A549 (cell line): ENCODE measurements at regions not wholly inside any gene's neighbourhood (a gene's known extent, or its start where the extent isn't known, plus 50 kb on each side); places are given as distances from the start of the nearest gene placed in this dataset.

Source experiments
- ATAC-seq, 2 experiments: fragments of 200-7000 bp in 1 of 2; fragments of >200 bp in 1 of 2; cut with Nextera tagmentation in 1 of 2; cut with Tn5 transposase in 1 of 2; 3 replicates each; pipeline versions ENCODE4 v1.8.0 to v1.9.1; 2018 to 2020; ENCODE audit warnings: mild to moderate bottlenecking in 1 of 2, moderate library complexity in 1 of 2
- CTCF ChIA-PET: fragments of 300-600 bp; sonication (Branson Sonifier 250); formaldehyde crosslinking; extraction: SDS; loops from one replicate; lab custom pipeline; 2021; ENCODE audit warnings: antibody characterized with exemption, inconsistent platforms; lab: Yijun Ruan, JAX
- POLR2A ChIA-PET: fragments of 350-600 bp; formaldehyde crosslinking; extraction: SDS; loops from one replicate; lab custom pipeline; 2021; ENCODE audit warnings: antibody characterized with exemption, inconsistent platforms; lab: Yijun Ruan, JAX
- DNase-seq, 2 experiments: peaks; one replicate each; pipeline versions ENCODE4 v3.0.0 to v3.0.0-alpha.2; 2011 to 2016; ENCODE audit warnings: low read depth in 1 of 2, low spot score in 1 of 2
- FAIRE-seq: peaks from 2 replicates; lab custom pipeline; 2011; peaks lifted over from hg19 to GRCh38; lab: Jason Lieb, UNC
- H3K27ac ChIP-seq, 2 experiments: fragments of >200 bp; sonication (Bioruptor Twin); formaldehyde crosslinking; 3 replicates each; pipeline ENCODE4 v1.5.1; 2016 to 2017
- H3K4me1 ChIP-seq: fragments of >200 bp; sonication (Bioruptor Twin); formaldehyde crosslinking; 3 replicates; pipeline ENCODE4 v1.6.1; 2016
- H3K4me2 ChIP-seq: fragments of >200 bp; sonication (Bioruptor Twin); formaldehyde crosslinking; 3 replicates; pipeline ENCODE4 v1.6.1; 2016
- H3K4me3 ChIP-seq: fragments of >200 bp; sonication (Bioruptor Twin); formaldehyde crosslinking; 3 replicates; pipeline ENCODE4 v1.5.1; 2016
- H3K9me3 ChIP-seq: fragments of >200 bp; sonication (Bioruptor Twin); formaldehyde crosslinking; 3 replicates; pipeline ENCODE4 v1.6.1; 2016
- ATOH8 ChIP-seq: fragments of 250-450 bp; sonication (Bioruptor Pico); IDR thresholded peaks from 2 replicates; pipeline ENCODE4 v1.5.0; 2020; ENCODE audit warnings: low read depth, mild to moderate bottlenecking, moderate library complexity
- CBX2 ChIP-seq: fragments of 200-600 bp; sonication (generic); IDR thresholded peaks from 2 replicates; pipeline ENCODE4 v1.6.1; 2016; ENCODE audit warnings: low read depth, mild to moderate bottlenecking, borderline replicate concordance
- CBX8 ChIP-seq: fragments of 200-600 bp; sonication (generic); IDR thresholded peaks from 2 replicates; pipeline ENCODE4 v1.6.1; 2016
- EHF ChIP-seq: fragments of 250-450 bp; sonication (Bioruptor Pico); IDR thresholded peaks from 2 replicates; pipeline ENCODE4 v1.5.0; 2020; ENCODE audit warnings: mild to moderate bottlenecking
- EHMT2 ChIP-seq: fragments of 200-600 bp; sonication (generic); IDR thresholded peaks from 2 replicates; pipeline ENCODE4 v1.6.1; 2016; ENCODE audit warnings: antibody characterized with exemption, low read depth, mild to moderate bottlenecking, moderate library complexity
- ELK1 ChIP-seq: fragments of 150-350 bp; IDR thresholded peaks from 2 replicates; pipeline ENCODE4 v1.6.1; 2014; ENCODE audit warnings: low read depth, mild to moderate bottlenecking, low read length
- ESRRA ChIP-seq: fragments of 150-350 bp; IDR thresholded peaks from 2 replicates; pipeline ENCODE4 v1.6.1; 2014; ENCODE audit warnings: mild to moderate bottlenecking, low read length, borderline replicate concordance
- FOSB ChIP-seq: fragments of 250-450 bp; sonication (Bioruptor Pico); IDR thresholded peaks from 2 replicates; pipeline ENCODE4 v1.5.0; 2020; ENCODE audit warnings: mild to moderate bottlenecking, moderate library complexity
- FOSL2 ChIP-seq, 2 experiments: fragments of 450-650 bp in 1 of 2; fragments of >200 bp in 1 of 2; sonication (Bioruptor Twin) in 1 of 2; formaldehyde crosslinking; IDR thresholded peaks; 2 replicates each; pipeline versions ENCODE4 v1.5.0 to v1.6.1; 2016 to 2020; ENCODE audit warnings: mild to moderate bottlenecking in 1 of 2, moderate library complexity in 1 of 2
- FOXS1 ChIP-seq: fragments of 250-450 bp; sonication (Bioruptor Pico); IDR thresholded peaks from 2 replicates; pipeline ENCODE4 v1.5.0; 2020; ENCODE audit warnings: mild to moderate bottlenecking, moderate library complexity
- HMGXB4 ChIP-seq: fragments of 250-450 bp; sonication (Bioruptor Pico); IDR thresholded peaks from 2 replicates; pipeline ENCODE4 v1.5.0; 2021; ENCODE audit warnings: mild to moderate bottlenecking, moderate library complexity, borderline replicate concordance
- JUN ChIP-seq, 2 experiments: fragments of >200 bp; sonication (Bioruptor Twin); formaldehyde crosslinking; IDR thresholded peaks; 2 replicates in 1 of 2; 3 replicates in 1 of 2; pipeline ENCODE4 v1.6.1; 2016 to 2017
- JUNB ChIP-seq: fragments of >200 bp; sonication (Bioruptor Twin); formaldehyde crosslinking; IDR thresholded peaks from 2 replicates; pipeline ENCODE4 v1.6.1; 2016
- KDM1A ChIP-seq: fragments of 200-600 bp; sonication (generic); IDR thresholded peaks from 2 replicates; pipeline ENCODE4 v1.6.1; 2016; ENCODE audit warnings: low read depth, mild to moderate bottlenecking
- KDM5A ChIP-seq: fragments of 200-600 bp; sonication (generic); IDR thresholded peaks from 2 replicates; pipeline ENCODE4 v1.6.1; 2016; ENCODE audit warnings: antibody characterized with exemption, mild to moderate bottlenecking
- MAZ ChIP-seq: fragments of 150-350 bp; IDR thresholded peaks from 2 replicates; pipeline ENCODE4 v1.6.1; 2014; ENCODE audit warnings: antibody characterized with exemption, low read depth, low read length, borderline replicate concordance
- MYC ChIP-seq: IDR thresholded peaks from 2 replicates; pipeline ENCODE4 v1.6.1; 2012; ENCODE audit warnings: mild to moderate bottlenecking, inconsistent platforms, low read length, improper control_type of control experiment, borderline replicate concordance
- NFE2L2 ChIP-seq: fragments of 150-350 bp; conservative IDR thresholded peaks from 2 replicates; pipeline ENCODE4 v1.6.1; 2014; ENCODE audit warnings: low read length
- RCOR1 ChIP-seq: fragments of 150-350 bp; IDR thresholded peaks from 2 replicates; pipeline ENCODE4 v1.6.1; 2014; ENCODE audit warnings: antibody characterized with exemption, low read length, low read depth
- RFX5 ChIP-seq: fragments of 450-650 bp; IDR thresholded peaks from 2 replicates; pipeline ENCODE4 v1.7.1; 2014; ENCODE audit warnings: antibody characterized with exemption, mild to moderate bottlenecking, moderate library complexity
- SMC3 ChIP-seq: fragments of >200 bp; sonication (Bioruptor Twin); formaldehyde crosslinking; IDR thresholded peaks from 3 replicates; pipeline ENCODE4 v1.6.1; 2018; ENCODE audit warnings: inconsistent platforms
- SREBF2 ChIP-seq: fragments of 450-650 bp; IDR thresholded peaks from 2 replicates; pipeline ENCODE4 v1.6.1; 2014; ENCODE audit warnings: mild to moderate bottlenecking, moderate library complexity
- TP53 ChIP-seq: fragments of 250-450 bp; sonication (Bioruptor Pico); IDR thresholded peaks from 2 replicates; pipeline ENCODE4 v1.5.0; 2021; ENCODE audit warnings: mild to moderate bottlenecking, moderate library complexity
- USF2 ChIP-seq: fragments of 450-650 bp; IDR thresholded peaks from 2 replicates; pipeline ENCODE4 v1.6.1; 2014; ENCODE audit warnings: antibody characterized with exemption
- ZC3H11A ChIP-seq: fragments of 450-650 bp; IDR thresholded peaks from 2 replicates; pipeline ENCODE4 v1.6.1; 2014; ENCODE audit warnings: antibody characterized with exemption, mild to moderate bottlenecking
- WGBS: methylation state at CpG from one replicate; pipeline ENCODE4 v1.1.6; 2017; ENCODE audit errors: missing lambda C conversion rate; 5-methylcytosine and 5-hydroxymethylcytosine counted together

- no peak for FAIRE-seq
- CTCF ChIA-PET = no interaction called here
- WGBS = 49% methylated on average over 7 of the region's 12 CpGs
- no peaks in the 10 kb centered on the region; the same call in 2 of the 3 replicates for H3K9me3 ChIP-seq
- no peak for TF ChIP-seq MYC
- no peak for TF ChIP-seq ZC3H11A
- TF ChIP-seq JUN (IDR thresholded peaks at IDR 0.05) = no peak
- no peak for TF ChIP-seq RCOR1
- TF ChIP-seq RFX5 = no peak
- TF ChIP-seq EHF (CRISPR knock-in tag) = no peak
- no peak for TF ChIP-seq MAZ
- TF ChIP-seq KDM5A = no peak
- TF ChIP-seq ESRRA = no peak
- no peak for TF ChIP-seq USF2
- TF ChIP-seq, all 56 proteins: peak for 0
- DNase-seq (no peak), ATAC-seq (no peak)
- Histone ChIP-seq H3K27ac (no peak overlapping the region), H3K4me2 (no peak overlapping the region), H3K4me3 (no peak overlapping the region), H3K4me1 (no peaks in the 10 kb centered on the region)
- POLR2A ChIA-PET = no interaction called here
These were observed 801.7 kb downstream of the TBC1D22A start for GRCh38 chr22:47564158-47564450.

- H3K9me3 ChIP-seq = no peaks in the 10 kb centered on the region; the same call in 2 of the 3 replicates
- CTCF ChIA-PET = interaction anchor here (0.6 kb wide), 1 partner anchor 46 kb away, joined by 3 read pairs; no protein-coding TSS in a partner anchor
- no peak overlapping the region for H3K27ac ChIP-seq
- no peaks in the 10 kb centered on the region for H3K4me1 ChIP-seq
- DNase-seq (no peak), FAIRE-seq (no peak), ATAC-seq (no peak)
- H3K4me3 ChIP-seq = no peak overlapping the region
- TF ChIP-seq ESRRA = no peak
- TF ChIP-seq ELK1 = no peak
- TF ChIP-seq NFE2L2 = no peak
- no peak for TF ChIP-seq JUNB
- TF ChIP-seq FOSB = no peak
- TF ChIP-seq FOSL2 (IDR thresholded peaks at IDR 0.05) = no peak
- no peak for TF ChIP-seq FOSL2 (CRISPR knock-in tag; IDR thresholded peaks at IDR 0.05)
- TF ChIP-seq MYC = no peak
- no peak for TF ChIP-seq TP53
- TF ChIP-seq HMGXB4 (CRISPR knock-in tag) = no peak
- WGBS = 44% methylated on average over 20 of the region's 21 CpGs
- POLR2A ChIA-PET = no interaction called here
- H3K4me2 ChIP-seq = no peak overlapping the region
These were observed 801.1 kb downstream of the TBC1D22A start for GRCh38 chr22:47563406-47564157.

GRCh38 chr22:47561766-47562165 is 799.3 kb downstream of the TBC1D22A start:
- ChIA-PET POLR2A (no interaction called here), CTCF (interaction anchor here (0.6 kb wide), 1 partner anchor 929 kb away, joined by 3 read pairs; no protein-coding TSS in a partner anchor)
- no peak for ATAC-seq
- Histone ChIP-seq H3K4me3 (no peak overlapping the region), H3K9me3 (no peaks in the 10 kb centered on the region; the same call in 2 of the 3 replicates), H3K4me2 (no peak overlapping the region), H3K4me1 (no peaks in the 10 kb centered on the region), H3K27ac (no peak overlapping the region)
- no peak for DNase-seq
- FAIRE-seq = no peak
- 35% methylated on average over 5 of the region's 5 CpGs for WGBS
- TF ChIP-seq EHMT2 = no peak
- TF ChIP-seq USF2 = no peak
- TF ChIP-seq FOXS1 = no peak
- TF ChIP-seq SREBF2 = no peak
- no peak for TF ChIP-seq CBX8
- TF ChIP-seq CBX2 = no peak
- no peak for TF ChIP-seq FOSL2 (IDR thresholded peaks at IDR 0.05)
- TF ChIP-seq FOSL2 (CRISPR knock-in tag; IDR thresholded peaks at IDR 0.05) = no peak
- no peak for TF ChIP-seq EHF (CRISPR knock-in tag)
- no peak for TF ChIP-seq RCOR1
- TF ChIP-seq KDM1A = no peak
- TF ChIP-seq ATOH8 (CRISPR knock-in tag) = no peak
- no peak for TF ChIP-seq SMC3
- TF ChIP-seq MAZ = no peak
